ENCODE measurements at regions not wholly inside any gene's neighbourhood (a gene's known extent, or its start where the extent isn't known, plus 50 kb on each side); places are given as distances from the start of the nearest gene placed in this dataset.

GRCh38 chr13:104416973-104417372 lies 1350.8 kb upstream of the SLC10A2 start:
- Histone ChIP-seq H3K79me2 (replicated peaks; ENCODE audit: insufficient read depth) (no peaks in the 10 kb centered on the region), H3K36me3 (ENCODE audit: insufficient read depth) (no peaks in the 10 kb centered on the region), H4K20me1 (replicated peaks; ENCODE audit: insufficient read depth) (no peaks in the 10 kb centered on the region), H3K27me3 (ENCODE audit: insufficient read depth) (no peaks in the 10 kb centered on the region), H3K4me2 (no peak overlapping the region), H3K4me1 (ENCODE audit: insufficient read depth) (no peaks in the 10 kb centered on the region), H2AFZ (no peak overlapping the region), H3F3A (replicated peaks; ENCODE audit: low read depth) (no peaks in the 10 kb centered on the region), H3K4me3 (no peak overlapping the region), H3K9me2 (ENCODE audit: insufficient read depth) (no peaks in the 10 kb centered on the region), H3K27ac (ENCODE audit: low read depth) (no peak overlapping the region)
- H3K27ac Mint-ChIP-seq: no peak overlapping the region
- TF ChIP-seq CREB1 (CRISPR knock-in tag; IDR thresholded peaks at IDR 0.05; ENCODE audit: low read depth): no peak
- TF ChIP-seq, protein P1, sequence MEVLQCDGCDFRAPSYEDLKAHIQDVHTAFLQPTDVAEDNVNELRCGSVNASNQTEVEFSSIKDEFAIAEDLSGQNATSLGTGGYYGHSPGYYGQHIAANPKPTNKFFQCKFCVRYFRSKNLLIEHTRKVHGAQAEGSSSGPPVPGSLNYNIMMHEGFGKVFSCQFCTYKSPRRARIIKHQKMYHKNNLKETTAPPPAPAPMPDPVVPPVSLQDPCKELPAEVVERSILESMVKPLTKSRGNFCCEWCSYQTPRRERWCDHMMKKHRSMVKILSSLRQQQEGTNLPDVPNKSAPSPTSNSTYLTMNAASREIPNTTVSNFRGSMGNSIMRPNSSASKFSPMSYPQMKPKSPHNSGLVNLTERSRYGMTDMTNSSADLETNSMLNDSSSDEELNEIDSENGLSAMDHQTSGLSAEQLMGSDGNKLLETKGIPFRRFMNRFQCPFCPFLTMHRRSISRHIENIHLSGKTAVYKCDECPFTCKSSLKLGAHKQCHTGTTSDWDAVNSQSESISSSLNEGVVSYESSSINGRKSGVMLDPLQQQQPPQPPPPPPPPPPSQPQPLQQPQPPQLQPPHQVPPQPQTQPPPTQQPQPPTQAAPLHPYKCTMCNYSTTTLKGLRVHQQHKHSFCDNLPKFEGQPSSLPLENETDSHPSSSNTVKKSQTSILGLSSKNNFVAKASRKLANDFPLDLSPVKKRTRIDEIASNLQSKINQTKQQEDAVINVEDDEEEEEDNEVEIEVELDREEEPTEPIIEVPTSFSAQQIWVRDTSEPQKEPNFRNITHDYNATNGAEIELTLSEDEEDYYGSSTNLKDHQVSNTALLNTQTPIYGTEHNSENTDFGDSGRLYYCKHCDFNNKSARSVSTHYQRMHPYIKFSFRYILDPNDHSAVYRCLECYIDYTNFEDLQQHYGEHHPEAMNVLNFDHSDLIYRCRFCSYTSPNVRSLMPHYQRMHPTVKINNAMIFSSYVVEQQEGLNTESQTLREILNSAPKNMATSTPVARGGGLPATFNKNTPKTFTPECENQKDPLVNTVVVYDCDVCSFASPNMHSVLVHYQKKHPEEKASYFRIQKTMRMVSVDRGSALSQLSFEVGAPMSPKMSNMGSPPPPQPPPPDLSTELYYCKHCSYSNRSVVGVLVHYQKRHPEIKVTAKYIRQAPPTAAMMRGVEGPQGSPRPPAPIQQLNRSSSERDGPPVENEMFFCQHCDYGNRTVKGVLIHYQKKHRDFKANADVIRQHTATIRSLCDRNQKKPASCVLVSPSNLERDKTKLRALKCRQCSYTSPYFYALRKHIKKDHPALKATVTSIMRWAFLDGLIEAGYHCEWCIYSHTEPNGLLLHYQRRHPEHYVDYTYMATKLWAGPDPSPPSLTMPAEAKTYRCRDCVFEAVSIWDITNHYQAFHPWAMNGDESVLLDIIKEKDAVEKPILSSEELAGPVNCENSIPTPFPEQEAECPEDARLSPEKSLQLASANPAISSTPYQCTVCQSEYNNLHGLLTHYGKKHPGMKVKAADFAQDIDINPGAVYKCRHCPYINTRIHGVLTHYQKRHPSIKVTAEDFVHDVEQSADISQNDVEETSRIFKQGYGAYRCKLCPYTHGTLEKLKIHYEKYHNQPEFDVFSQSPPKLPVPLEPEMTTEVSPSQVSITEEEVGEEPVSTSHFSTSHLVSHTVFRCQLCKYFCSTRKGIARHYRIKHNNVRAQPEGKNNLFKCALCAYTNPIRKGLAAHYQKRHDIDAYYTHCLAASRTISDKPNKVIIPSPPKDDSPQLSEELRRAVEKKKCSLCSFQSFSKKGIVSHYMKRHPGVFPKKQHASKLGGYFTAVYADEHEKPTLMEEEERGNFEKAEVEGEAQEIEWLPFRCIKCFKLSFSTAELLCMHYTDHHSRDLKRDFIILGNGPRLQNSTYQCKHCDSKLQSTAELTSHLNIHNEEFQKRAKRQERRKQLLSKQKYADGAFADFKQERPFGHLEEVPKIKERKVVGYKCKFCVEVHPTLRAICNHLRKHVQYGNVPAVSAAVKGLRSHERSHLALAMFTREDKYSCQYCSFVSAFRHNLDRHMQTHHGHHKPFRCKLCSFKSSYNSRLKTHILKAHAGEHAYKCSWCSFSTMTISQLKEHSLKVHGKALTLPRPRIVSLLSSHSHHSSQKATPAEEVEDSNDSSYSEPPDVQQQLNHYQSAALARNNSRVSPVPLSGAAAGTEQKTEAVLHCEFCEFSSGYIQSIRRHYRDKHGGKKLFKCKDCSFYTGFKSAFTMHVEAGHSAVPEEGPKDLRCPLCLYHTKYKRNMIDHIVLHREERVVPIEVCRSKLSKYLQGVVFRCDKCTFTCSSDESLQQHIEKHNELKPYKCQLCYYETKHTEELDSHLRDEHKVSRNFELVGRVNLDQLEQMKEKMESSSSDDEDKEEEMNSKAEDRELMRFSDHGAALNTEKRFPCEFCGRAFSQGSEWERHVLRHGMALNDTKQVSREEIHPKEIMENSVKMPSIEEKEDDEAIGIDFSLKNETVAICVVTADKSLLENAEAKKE (CRISPR knock-in tag; IDR thresholded peaks at IDR 0.05): no peak
- TF ChIP-seq, protein P2, sequence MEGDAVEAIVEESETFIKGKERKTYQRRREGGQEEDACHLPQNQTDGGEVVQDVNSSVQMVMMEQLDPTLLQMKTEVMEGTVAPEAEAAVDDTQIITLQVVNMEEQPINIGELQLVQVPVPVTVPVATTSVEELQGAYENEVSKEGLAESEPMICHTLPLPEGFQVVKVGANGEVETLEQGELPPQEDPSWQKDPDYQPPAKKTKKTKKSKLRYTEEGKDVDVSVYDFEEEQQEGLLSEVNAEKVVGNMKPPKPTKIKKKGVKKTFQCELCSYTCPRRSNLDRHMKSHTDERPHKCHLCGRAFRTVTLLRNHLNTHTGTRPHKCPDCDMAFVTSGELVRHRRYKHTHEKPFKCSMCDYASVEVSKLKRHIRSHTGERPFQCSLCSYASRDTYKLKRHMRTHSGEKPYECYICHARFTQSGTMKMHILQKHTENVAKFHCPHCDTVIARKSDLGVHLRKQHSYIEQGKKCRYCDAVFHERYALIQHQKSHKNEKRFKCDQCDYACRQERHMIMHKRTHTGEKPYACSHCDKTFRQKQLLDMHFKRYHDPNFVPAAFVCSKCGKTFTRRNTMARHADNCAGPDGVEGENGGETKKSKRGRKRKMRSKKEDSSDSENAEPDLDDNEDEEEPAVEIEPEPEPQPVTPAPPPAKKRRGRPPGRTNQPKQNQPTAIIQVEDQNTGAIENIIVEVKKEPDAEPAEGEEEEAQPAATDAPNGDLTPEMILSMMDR (conservative IDR thresholded peaks at IDR 0.05; ENCODE audit: low read depth in 2 of 2): no peak
- TF ChIP-seq JUNB (IDR thresholded peaks at IDR 0.05; ENCODE audit: unreplicated experiment): no peak
- TF ChIP-seq NANOG (IDR thresholded peaks at IDR 0.05; ENCODE audit: borderline replicate concordance): no peak
- TF ChIP-seq, protein P3, sequence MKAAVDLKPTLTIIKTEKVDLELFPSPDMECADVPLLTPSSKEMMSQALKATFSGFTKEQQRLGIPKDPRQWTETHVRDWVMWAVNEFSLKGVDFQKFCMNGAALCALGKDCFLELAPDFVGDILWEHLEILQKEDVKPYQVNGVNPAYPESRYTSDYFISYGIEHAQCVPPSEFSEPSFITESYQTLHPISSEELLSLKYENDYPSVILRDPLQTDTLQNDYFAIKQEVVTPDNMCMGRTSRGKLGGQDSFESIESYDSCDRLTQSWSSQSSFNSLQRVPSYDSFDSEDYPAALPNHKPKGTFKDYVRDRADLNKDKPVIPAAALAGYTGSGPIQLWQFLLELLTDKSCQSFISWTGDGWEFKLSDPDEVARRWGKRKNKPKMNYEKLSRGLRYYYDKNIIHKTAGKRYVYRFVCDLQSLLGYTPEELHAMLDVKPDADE (IDR thresholded peaks at IDR 0.05): no peak
- TF ChIP-seq EZH2phosphoT487 (IDR thresholded peaks at IDR 0.05; ENCODE audit: unreplicated experiment): no peak
- TF ChIP-seq STAT1 (IDR thresholded peaks at IDR 0.05; ENCODE audit: unreplicated experiment): no peak
- TF ChIP-seq ZNF114 (CRISPR knock-in tag; IDR thresholded peaks at IDR 0.05): no peak
- no peak for TF ChIP-seq ZNF331 (CRISPR knock-in tag; IDR thresholded peaks at IDR 0.05; ENCODE audit: low read depth)
- no peaks in the 10 kb centered on the region for H3K4me1 Mint-ChIP-seq
- DNase-seq (ENCODE audit: low spot score): no peak
- no peak overlapping the region for H3K4me3 Mint-ChIP-seq
- ATAC-seq: no peak
- H3K9me3 Mint-ChIP-seq: no peaks in the 10 kb centered on the region; the same call in 2 of the 3 replicates
- no peaks in the 10 kb centered on the region for H3K27me3 Mint-ChIP-seq (ENCODE audit: insufficient read depth, low read depth, poor library complexity)
- H3K36me3 Mint-ChIP-seq (ENCODE audit: low read depth): no peaks in the 10 kb centered on the region

All from GM23338 (cell line).